HG03439 (cell line): ENCODE measurements at regions not wholly inside any gene's neighbourhood (a gene's known extent, or its start where the extent isn't known, plus 50 kb on each side); places are given as distances from the start of the nearest gene placed in this dataset.
A peak's percentile ranks its signal among the peaks of the same experiment; 100 is the strongest.
"Not testable (repeated sequence)": the region's sequence is repeated elsewhere in the genome, so short reads cannot be mapped to it uniquely, and the experiment has no call there.

Source experiments
- ATAC-seq: cut with Tn5 transposase; IDR thresholded peaks from one replicate; pipeline ENCODE4 v1.9.1; 2021; ENCODE audit warnings: mild to moderate bottlenecking, moderate library complexity; ENCODE audit not compliant: unreplicated experiment

DNA sequence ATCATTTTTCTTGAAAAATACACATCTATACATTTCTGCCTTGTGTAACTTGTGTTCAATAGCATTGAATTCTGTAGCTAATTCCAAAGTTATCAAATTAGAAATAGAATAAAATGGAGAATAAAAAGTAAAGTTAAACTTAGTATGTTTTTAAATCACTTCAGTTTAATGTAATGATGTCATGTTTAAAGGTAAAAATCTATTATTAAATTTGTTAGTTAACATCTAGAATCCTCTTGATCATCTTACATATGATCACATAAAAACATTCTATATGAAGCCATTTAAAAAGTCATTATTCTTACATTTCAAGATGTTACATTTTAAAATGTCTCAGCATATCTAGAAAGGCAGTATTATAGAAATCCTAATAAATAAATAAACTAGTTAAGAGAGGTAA, 1163.2 kb downstream of the PLA2G4A start:
- no peak for ATAC-seq

DNA sequence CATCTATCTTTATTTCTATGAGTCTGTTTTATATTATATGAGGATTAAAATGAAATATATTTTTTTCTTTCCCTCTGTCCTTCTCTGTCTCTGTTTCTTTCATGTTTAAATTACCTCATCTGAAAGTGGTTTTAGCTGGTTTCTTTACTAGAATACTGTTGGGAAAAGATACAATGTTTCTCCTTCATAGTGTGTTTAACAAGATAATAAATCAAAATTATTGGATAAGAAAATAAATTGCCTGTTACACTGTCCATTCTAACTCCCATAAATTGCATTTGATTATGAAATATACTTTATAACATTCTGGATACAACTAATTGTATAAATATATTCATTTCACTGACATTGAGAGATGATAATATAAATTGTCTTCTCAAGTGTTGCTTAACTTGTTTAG, 1168.0 kb downstream of the PLA2G4A start:
- no peak for ATAC-seq

DNA sequence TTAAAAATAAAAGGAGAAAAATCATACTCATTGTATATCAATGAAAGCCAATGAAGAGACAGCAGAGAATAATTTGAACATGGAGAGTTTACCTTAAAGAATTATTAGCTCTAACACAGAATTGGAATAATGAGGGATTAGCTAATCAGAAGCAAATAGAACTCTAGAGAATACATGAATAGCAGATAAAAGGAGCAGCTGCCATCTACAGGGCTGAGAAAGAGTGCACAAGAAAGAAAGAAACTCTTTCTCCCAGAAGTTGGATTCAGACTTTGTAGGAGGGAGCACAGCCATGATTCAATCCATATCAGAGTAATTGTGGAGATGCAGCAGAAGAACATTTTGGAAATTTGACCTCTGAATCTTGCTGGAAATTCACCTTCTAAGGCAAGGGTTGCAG, 1171.2 kb downstream of the PLA2G4A start:
- ATAC-seq = no peak

DNA sequence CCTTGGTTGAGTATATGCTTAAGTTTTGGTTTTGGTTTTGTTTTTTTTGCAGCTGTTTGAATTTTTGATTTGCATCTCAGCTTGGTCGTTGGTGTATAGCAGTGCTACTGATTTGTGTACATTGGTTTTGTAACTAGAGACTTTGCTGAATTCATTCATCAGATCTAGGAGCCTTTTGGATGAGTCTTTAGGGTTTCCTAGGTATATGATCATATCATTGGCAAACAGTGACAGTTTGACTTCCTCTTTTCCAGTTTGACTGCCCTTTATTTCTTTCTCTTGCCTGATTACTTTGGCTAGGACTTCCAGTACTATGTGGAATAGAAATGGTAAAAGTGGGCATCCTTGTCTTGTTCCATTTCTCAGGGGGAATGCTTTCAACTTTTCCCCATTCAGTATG, 1174.9 kb downstream of the PLA2G4A start:
- ATAC-seq = not testable (repeated sequence)

DNA sequence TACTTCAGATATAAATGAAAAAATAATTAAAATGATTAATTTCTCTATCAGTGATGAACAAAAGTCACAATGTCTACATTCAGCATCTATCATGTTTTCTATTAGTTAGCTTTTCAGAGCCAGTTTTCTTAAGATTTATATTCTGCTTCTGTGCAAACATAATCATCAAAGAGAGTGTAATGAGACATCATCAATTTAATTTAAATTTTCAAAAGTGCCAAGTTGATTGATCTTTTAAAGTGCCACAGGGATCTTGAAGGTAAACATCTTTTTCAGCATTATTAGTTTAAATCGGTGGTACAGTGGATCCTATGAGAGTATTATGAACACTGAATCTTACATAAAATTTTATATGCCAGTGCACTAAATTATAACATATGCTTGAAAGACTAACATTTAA, 1176.1 kb downstream of the PLA2G4A start:
- ATAC-seq = no peak

DNA sequence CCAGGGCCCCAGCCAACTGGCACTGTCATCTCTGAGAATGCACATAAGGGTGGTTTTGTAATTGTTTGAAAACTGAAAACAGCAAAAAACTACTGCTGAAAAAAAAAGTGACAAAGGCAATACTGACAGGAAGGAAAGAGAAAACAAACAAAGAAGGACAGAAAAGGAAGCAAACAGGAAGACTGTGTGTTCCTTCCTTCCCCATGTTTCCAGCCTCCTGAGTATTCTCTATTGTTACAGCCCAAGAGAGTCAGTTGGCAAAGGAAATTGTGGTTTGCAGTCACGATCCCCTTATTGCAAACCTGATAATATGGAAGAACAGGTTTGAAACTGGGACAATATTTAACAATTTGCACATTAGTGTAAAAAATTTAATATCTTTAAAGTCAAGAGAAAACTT, 1177.6 kb downstream of the PLA2G4A start:
- no peak for ATAC-seq

DNA sequence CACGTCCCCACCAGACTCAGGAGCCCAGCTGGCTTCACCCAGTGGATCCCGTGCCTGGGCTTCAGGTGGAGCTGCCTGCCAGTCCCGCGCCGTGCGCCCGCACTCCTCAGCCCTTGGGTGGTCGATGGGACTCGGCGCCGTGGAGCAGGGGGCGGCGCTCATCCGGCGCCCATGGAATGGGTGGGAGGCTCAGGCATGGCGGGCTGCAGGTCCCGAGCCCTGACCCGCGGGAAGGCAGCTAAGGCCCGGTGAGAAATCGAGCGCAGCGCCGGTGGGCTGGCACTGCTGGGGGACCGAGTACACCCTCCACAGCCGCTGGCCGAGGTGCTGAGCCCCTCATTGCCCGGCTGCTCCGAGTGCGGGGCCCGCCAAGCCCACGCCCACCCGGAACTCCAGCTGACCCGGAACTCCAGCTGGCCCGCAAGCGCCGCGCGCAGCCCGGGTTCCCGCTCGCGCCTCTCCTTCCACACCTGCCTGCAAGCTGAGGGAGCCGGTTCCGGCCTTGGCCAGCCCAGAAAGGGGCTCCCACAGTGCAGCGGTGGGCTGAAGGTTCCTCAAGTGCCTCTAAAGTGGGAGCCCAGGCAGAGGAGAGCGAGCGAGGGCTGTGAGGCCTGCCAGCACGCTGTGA, 1184.6 kb downstream of the PLA2G4A start:
- not testable (repeated sequence) for ATAC-seq

DNA sequence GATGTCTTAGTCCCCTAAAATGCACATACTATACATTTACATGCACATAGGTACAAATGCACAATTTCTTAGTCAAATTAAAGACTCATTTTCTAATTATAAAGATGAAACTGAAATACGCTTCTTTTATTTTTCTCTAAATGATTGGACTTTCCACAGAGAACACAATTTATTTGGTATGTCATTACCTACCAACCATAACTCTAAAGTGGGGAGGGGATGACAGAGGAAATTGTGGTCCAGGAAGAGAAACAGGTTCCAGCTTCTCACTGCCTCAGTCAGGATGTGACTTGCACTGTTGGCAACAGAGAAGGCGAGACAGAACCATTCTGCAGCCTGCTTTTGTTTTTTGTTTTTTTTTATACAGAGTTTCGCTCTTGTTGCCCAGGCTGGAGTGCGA, 1189.2 kb downstream of the PLA2G4A start:
- no peak for ATAC-seq

DNA sequence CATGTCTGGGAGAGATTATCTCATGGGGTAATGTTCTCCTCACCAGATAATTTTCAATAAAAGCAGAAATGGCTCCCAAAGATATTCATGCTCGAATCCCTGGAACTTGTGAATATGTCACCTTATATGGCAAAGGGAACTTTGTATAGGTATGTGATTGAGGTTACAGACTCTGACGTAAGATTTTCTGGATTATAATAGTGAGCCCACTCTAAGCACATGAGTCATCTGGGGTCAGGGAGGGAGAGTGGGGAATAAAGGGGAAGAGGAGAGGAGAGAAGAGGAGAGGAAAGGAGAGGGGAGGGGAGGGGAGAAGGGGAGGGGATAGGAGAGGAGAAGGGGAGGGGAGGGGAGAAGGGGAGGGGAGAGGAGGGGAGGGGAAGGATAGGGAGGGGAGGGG, 1193.9 kb downstream of the PLA2G4A start:
- ATAC-seq = no peak

DNA sequence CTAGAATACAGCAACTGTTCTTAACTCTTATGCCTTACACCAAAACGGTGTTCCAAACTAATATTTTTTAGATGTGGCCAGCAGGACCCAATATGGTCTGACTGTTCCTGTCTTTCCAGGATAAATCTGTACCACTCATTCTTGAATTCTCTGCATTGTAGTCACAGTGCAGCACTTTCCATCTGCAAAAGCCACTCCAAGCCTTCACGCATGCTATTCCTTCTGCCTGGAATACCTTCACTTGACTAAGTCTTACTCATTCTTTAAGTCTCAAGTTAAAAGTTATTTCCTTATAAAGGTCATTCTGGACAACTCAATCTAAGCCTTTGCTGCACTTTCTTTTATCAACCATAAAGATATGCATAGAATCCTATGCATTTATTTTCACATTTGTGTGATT, 1194.5 kb downstream of the PLA2G4A start:
- ATAC-seq = no peak

DNA sequence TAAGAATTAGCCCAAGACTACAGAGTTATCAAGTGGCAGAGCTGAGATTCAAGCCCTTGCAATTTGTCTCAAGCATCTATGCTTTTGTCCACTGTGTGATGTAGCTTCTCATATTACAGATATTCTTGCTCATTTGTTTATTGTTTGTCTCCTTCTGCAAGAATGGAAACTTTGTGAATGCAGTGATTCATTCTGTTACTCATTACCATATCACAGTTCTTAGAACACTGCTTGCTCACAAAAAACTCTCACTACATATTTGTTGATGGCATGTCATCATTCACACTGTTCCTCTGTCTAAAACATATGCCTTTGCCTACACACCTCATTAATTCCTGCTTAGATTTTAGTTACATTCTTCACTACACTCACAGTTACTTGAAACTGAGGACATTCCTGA, 1198.9 kb downstream of the PLA2G4A start:
- ATAC-seq = peak; percentile 97

DNA sequence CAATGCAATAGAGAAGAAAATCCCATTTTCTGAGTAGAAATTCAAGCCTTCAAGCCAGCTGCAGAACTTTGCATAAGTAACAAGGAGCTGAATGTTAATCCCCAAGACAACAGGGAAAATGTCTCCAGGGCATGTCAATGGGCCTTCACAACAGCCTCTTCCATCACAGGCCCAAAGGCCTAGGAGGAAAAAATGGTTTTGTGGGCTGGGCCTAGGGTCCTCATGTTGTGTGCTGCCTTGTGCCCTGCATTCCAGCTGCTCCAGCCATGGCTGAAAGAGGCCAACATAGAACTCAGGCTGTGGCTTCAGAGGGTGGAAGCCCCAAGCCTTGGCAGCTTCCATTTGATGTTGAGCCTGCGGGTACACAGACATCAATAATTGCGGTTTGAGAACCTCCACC, 1208.8 kb downstream of the PLA2G4A start:
- not testable (repeated sequence) for ATAC-seq

DNA sequence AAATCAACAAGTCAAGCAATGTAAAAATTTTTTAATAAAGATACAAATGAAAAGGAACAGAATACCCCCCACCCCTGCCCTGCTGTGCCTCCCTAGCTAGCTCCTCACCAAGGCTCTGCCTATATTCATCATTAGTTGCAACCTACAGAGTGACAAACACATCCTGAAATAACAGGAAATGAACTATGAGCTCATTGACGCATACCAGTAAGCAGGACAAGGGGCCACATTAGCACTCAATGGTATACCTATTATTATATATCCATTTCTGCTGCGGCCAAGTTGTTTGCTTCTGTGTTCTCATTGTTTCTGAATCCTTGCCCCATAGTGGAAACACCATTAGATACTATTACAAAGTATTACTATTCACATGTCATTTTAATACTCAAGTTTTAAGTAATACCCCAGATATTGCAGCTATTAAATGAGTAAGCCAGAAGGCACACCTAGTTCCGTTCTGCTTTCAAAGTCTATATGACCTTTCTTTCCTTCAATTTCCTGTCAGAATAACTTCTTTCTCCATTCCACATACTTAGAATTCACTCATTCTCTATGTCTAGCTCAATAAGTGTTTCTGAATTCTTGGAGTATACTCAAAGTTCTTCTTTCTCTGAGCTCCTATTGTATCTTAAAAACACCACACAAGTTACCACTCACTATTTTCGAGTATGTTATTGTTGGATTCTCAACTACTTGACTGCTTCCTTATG, 1214.9 kb downstream of the PLA2G4A start:
- no peak for ATAC-seq

DNA sequence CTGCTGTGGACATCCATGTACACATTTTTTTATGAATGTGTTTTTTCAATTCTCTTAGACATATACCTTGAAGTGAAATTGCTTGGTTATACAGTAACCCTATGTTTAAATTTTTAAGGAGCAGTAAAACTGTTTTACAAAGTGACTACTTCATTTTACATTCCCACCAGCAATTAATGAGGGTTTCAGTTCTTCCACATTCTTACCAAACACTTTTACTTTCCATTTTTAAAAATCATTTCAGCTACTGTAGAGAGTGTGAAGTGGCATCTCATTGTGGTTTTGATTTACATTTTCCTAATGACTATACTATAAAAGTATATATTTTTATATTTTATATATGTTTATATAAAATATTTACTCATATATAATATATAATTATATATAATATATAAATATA, 1221.5 kb downstream of the PLA2G4A start:
- no peak for ATAC-seq

DNA sequence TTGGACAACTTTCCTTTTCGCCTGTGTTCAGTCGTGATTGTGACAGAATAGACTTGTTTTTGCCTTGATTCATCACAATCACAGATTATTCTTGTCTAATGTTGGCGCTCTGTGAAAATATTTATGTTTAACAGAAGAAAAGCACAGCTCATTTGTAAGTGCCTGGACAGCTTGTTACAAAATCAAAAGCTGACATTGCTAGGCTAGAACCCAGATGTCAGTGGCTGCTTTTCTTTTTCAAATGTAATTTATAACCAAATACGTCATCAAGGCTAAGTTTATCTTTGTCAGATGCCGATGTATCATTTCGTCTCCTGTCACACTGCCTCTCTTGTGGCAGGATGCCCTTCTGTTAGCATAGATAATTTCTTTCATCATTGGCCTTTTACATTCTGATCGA, 1227.3 kb downstream of the PLA2G4A start:
- no peak for ATAC-seq

DNA sequence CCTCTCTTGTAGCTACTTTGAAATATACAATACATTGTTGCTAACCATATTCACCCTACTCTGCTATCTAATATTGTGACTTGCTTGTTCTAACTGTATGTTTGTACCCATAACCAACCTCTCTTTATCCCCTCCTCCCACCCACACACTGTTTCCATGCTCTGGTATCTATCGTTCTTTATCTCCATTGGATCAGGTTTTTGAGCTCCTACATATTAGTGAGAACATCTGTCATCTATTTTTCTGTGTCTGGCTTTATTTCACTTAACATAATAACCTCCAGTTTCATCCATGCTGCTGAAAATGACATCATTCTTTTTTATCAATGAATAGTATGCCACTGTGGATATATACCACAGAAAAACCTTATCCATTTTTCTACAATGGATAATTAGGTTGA, 1230.1 kb downstream of the PLA2G4A start:
- ATAC-seq = no peak

DNA sequence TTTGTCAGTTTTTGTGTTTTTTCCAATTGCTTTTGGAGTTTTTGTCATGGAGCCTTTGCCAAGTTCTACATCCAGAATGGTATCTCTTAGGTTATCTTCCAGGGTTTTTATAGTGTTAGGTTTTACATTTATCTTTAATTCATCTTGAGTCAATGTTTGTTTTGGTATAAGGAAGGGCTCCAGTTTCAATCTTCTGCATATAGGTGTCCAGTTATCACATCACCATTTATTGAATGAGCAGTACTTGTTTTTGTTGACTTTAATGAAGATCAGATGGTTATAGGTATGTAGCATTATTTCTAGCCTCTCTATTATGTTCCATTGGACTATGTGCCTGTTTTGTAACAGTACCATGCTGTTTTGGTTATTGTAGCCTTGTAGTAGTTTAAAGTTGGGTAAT, 1233.1 kb downstream of the PLA2G4A start:
- no peak for ATAC-seq

DNA sequence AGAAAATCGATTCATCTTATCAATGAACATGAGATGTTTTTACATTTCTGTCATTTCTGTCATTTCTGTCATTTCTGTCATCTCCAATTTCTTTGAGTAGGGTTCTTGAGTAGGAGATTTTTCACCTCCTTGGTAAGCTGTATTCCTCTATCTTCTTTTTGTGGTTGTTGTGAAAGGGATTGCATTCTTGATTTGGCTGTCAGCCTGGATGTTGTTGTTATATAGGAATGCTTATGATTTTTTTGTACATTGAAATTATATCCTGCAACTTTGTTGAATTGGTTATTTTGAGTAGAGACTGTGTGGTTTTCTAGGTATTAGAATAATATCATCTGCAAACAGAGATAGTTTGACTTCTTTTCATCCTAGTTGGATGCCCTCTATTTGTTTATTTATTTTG, 1233.7 kb downstream of the PLA2G4A start:
- ATAC-seq = no peak

DNA sequence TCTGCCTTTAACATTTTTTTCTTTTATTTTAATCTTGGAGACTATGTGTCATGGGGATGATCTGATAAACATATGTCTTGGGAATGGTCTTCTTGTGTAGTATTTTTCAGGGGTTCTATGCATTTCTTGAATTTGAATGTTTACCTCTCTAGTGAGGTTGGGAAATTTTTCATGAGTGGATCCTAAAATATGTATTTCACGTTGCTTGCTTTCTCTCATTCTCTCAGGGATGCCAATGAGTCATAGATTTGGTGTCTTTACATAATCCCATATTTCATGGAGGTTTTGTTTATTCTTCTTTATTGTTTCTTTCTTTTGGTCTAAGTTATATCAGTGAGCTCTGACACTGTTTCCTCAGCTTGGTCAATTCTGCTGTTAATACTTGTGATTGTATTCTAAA, 1237.2 kb downstream of the PLA2G4A start:
- ATAC-seq = no peak

DNA sequence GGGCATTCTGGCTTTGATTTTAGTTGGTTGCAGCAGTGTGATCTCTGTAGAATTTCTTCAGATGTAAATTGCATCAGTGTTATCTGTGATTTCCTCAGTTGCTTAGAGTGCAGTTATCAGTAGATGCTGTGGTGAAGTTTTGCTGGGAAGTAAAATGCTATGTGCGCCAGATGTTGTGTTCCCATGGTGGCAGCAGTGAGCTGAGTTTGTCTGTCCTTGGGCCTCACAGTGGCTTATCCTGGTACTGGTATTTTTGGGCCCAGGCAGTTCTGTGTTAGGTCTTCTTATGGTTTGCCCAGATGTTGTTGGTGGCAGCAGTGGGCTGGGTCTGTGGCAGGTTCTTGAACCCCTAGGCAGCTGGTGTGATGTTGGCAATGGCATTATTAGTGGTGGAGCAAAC, 1242.1 kb downstream of the PLA2G4A start:
- ATAC-seq = no peak

DNA sequence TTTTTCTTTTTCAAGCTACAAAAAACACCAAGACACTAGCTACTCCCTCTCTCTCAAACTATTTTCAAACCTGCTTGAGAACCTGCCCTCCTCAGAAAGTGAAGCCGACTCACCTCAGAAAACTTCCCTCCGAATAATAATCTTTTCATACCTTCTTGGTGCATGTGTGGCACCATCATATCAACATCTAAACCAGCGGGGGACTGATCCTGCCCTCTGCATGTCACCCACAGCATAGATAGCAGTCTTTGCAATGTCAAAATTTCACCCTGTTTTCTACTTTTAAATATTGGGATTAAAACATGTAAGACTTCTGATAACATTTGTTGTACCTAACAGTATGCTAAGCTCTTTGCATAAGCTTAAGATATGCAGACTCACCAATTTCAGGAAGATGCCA, 1260.3 kb downstream of the PLA2G4A start:
- ATAC-seq = no peak

DNA sequence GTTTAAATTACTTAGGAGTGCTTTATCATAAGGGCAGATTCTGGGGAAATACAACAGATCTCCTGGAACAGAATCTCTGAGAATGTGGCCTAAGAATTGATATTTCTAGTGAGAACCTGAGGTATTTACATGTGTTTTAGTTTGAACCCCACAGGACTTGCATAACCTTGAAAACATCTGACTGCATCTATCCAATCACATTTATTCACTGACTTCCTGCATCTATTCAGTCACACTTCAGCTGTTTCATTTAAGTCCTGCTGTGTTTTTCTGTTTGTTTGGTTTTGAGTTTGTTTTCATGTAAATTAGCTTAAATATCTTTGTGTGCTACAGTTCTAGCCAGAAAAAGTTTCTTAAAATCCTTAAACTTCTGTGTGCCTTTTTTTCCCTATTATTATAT, 1260.7 kb downstream of the PLA2G4A start:
- no peak for ATAC-seq

DNA sequence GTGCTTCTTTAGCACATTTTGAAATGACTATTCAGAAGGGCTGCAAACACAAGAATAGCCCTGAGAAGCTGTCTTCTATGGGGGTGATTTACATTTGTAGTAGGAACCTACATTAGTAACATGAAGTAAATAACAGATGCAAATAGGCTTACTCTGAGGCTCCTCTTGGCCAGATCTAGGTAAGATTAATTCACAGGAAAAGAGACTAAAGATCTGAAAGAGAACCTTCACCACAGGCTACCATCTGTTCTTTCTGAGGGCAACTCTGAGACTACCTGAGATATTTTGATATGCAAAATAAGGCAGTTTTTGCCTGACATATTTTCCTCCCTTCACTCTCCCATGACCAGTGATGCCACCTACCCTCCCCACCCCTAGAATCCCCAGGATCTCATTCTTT, 1267.8 kb downstream of the PLA2G4A start:
- no peak for ATAC-seq
